GM08714 (cell line): ENCODE measurements at regions not wholly inside any gene's neighbourhood (a gene's known extent, or its start where the extent isn't known, plus 50 kb on each side); places are given as distances from the start of the nearest gene placed in this dataset.

Source experiments
- H3K4me3 ChIP-seq: fragments of 200-500 bp; sonication (Bioruptor generic); 2 replicates; pipeline ENCODE4 v1.5.1; 2014; ENCODE audit warnings: mild to moderate bottlenecking, low read length, inconsistent platforms
- ZNF274 ChIP-seq: IDR thresholded peaks from 2 replicates; pipeline ENCODE4 v1.6.1; 2012; ENCODE audit warnings: mild to moderate bottlenecking, low read depth, low read length

DNA sequence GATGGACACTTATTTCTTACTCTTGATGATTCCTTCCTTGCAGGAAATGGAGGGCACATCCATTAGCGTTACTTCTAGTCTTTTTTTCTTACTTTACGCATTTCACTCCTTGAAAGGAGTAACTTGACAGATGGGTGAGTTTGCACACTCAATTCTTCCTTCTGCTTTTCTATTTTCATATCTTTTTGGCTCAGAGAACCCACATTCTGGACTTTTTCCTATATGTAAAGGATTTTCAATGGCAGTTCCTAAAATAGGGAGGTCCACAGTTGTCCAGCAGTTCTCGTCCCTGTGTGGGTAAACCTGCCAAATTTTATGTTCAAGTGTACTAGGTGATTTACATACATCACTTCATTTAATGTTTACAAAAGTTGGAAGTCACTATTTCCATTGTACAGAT is 440.0 kb upstream of the KIRREL3 start:
- TF ChIP-seq ZNF274: no peak

DNA sequence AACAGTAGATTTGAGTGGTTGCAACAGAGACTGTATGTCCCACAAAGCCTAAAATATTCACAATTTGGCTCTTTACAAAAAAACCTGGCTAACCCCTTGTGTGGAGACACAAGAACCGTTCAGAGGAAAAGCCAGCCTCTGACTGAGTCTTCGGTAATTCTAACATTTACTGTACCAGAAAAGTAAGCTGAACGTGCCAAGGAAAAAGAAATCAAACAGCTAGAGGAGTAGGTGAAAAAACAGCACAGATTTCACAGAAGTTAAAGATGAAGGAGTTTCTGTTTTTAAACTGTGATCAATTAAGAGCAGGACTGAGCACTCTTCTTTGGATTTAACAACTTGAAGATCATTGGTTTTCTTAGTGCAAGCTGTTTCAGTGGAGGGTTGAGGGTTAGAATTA is 424.7 kb upstream of the KIRREL3 start:
- TF ChIP-seq ZNF274: no peak
- no peak overlapping the region for H3K4me3 ChIP-seq

More for the DNA sequence above, 440.0 kb upstream of the KIRREL3 start:
- H3K4me3 ChIP-seq: no peak overlapping the region

DNA sequence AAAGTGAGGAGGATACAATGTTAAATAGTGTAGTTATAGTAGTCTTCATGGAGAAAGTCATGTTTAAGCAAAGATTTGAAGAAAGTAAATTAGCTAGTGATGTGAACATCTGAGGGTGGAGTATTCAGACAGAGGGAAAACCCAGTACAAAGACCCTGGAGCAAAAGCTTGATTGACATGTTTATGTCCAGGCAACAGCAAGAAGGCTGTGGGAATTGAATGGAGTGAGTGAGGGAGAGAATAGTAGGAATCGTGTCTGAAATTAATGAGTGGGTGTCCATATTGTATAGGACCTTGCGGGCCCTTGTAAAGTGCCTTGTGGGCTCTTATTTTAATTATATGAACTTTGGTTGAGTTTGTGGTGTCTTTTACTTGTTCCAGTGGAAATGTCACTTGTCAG is 424.1 kb upstream of the KIRREL3 start:
- TF ChIP-seq ZNF274: no peak
- H3K4me3 ChIP-seq: no peak overlapping the region

DNA sequence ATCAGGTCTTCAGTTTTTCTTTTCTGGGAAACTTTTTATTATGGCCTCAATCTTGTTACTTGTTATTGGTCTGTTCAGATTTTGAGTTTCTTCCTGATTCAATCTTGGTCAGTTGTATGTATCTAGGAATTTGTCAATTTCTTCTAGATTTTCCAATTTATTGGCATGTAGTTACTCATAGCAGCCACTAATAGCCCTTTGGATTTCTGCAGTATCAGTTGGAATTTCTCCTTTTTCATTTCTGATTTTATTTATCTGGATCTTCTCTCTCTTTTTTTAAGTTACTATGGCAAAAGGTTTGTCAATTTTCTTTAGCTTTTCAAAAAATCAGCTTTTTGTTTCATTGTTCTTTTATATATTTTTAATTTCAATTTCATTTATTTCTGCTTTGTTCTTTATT is 419.6 kb upstream of the KIRREL3 start:
- no peak for TF ChIP-seq ZNF274

DNA sequence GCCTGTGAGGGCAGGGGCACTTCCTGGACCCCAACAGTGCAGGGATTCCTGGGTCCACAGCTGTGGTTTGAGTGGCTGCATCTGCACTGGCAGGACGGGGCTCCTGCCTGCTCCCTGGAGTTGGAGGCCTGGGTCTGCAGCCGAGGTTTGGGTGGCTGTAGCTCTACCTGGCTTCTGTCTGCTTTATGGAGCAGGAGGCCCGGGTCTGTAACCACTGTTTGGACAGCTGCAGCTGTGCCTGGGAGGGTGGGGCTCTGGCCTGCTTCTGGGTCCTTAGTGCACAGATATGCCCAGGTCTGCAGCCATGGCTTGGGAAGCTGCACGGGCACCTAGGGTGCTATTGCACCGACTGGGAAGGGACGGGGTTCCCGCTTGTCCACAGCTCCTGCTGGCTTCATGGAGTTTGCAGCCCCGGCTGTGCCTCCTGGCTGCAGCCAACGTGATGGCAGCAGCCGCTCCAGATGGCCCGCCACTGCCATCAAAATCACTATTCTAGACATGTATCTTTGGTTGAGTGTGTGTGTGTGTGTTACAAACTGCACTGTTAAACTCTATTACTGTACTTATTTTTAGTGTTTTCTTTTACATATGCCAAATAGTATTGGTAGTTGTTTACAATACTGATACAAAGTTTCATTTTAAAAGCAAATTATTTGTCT is 412.3 kb upstream of the KIRREL3 start:
- H3K4me3 ChIP-seq: no peak overlapping the region
- no peak for TF ChIP-seq ZNF274

More for the DNA sequence above, 419.6 kb upstream of the KIRREL3 start:
- no peak overlapping the region for H3K4me3 ChIP-seq

DNA sequence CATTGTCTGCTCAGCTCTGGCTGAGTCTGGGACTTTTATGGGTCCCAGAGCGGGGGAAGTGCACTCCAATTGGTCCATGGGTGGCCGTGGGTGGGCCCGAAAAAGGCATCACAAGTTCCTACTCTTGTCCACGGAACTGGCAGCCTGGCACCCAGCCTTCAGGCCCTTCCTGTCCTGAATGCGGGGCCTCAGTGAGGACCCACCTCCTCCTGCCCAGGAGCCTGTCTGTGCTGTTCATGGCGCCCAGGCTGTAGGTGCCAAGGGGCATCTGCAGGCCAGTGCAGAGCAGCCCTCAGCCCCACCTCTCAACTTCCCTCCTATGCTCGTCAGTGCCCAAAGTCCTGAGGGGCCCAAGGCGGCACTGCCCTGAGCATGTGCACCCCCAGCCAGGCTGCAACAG is 411.7 kb upstream of the KIRREL3 start:
- no peak for TF ChIP-seq ZNF274

DNA sequence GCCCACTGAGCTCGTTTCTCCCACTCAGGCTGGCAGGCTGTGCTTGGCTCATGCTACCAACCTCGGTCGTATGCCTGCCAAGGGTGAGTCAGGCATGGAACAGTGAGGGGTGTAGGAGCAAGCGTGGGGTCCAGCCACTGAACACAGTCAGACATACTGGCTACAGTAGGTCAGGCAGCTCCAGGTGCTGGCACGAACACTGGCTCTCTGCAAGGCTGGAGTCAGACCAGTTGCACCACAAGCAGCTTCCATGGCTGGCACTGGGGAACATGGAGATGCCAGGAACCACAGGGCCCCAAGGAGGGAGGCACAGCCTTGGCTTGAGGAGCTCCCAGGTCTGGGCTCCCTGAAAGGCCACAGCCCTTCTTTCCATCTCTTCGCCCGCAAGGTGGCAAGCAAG is 410.7 kb upstream of the KIRREL3 start:
- no peak overlapping the region for H3K4me3 ChIP-seq
- no peak for TF ChIP-seq ZNF274

More for the DNA sequence above, 411.7 kb upstream of the KIRREL3 start:
- no peak overlapping the region for H3K4me3 ChIP-seq

DNA sequence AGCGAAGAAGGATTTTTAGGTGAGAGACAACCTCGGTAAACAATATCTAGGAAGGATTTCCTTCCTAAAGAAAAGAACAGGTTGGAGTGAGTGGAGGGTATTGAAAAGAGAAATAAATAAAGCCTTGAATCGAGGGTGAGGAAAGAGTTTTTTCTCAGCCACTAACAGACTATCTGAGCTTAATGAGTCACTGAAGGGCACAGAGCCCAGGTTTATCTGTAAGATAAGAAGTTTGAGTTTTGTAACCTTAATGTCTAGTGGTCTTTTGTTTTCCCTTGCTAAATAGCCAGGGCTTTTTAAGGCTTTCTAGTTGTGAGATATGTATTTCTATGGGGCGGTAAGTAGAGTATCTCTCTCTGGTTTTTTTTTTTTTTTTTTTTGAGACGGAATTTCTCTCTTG is 394.5 kb upstream of the KIRREL3 start:
- TF ChIP-seq ZNF274: no peak
- H3K4me3 ChIP-seq: no peak overlapping the region

DNA sequence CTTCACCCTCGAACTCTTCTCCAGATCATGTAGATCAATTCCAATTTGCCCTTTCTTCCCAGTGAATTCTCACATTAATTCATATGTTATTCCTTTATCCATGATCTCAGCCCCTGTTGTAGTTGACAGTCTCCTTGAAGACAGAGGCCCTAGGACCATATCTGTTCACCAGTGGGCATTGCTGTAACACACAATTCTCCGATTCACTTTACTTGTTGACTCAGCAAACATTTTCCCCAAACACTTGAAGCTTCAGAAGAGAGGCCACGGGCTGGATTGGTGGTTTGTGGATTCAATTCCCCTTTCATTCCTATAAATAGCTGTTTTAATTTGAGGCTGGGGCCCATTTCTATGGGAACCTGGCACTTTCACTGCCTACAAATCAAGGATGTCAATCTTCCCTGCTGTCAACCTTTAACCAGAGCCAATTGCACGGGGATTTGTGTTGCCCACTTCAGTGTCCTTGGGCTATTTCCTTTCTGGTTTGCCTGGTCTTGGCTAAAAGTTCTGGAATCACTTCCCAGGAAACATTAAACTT is 393.0 kb upstream of the KIRREL3 start:
- H3K4me3 ChIP-seq: no peak overlapping the region
- no peak for TF ChIP-seq ZNF274

DNA sequence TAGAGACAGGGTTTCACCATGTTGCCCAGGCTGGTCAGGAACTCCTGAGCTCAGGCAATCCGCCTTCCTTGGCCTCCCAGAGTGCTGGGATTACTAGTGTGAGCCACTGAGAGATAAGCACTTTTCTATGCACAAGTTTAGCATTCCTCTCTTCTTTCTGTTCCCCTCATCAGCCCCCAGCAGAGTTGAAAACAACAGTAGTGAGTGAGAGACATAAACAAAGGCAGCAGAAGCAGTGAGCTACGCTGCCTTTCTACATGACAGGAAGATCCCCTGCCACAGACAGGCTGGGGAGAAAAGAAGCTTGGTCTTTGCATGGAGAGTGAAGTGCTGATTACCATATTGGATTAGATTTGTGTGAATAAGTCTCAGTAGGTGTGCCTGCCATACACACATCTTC is 392.0 kb upstream of the KIRREL3 start:
- H3K4me3 ChIP-seq: no peak overlapping the region

DNA sequence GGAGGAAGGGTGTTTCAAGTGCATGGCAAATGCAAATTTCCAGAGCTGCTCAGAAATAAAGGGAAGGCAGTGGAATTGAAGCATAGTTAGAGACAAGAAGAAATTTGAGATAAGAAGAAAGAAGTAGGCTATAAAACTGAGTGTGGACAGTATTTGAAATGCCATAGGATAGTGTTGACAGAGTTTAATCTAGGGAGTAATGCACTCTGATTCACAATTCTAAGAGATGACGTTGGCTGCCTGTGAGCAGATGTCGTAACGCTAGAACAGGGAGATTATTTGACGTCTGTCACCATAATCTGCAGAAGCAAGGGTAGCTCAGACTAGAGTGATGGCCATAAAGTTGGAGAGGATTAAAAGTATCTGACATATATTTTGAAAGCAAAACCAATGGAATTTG is 389.9 kb upstream of the KIRREL3 start:
- H3K4me3 ChIP-seq: no peak overlapping the region

More for the DNA sequence above, 392.0 kb upstream of the KIRREL3 start:
- TF ChIP-seq ZNF274: no peak

DNA sequence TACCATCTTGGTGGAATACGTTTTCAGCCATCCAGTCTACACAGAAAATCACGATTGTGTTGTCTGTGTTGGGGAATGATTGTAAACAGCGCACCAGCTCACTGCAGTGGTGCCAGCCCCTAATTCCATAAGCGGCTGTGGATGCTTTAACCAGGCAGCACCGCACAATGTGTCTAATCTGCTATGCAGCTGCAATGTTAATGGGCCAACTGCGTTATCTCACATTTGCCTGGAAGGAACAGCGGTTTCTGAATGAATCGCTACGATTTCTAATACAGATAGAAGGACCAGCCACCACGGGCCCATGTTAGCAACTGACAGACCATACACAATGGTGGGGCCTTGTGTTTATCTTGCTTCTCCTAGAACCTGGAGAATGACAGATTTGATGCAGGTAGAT is 384.5 kb upstream of the KIRREL3 start:
- H3K4me3 ChIP-seq: no peak overlapping the region
- no peak for TF ChIP-seq ZNF274

More for the DNA sequence above, 389.9 kb upstream of the KIRREL3 start:
- no peak for TF ChIP-seq ZNF274

DNA sequence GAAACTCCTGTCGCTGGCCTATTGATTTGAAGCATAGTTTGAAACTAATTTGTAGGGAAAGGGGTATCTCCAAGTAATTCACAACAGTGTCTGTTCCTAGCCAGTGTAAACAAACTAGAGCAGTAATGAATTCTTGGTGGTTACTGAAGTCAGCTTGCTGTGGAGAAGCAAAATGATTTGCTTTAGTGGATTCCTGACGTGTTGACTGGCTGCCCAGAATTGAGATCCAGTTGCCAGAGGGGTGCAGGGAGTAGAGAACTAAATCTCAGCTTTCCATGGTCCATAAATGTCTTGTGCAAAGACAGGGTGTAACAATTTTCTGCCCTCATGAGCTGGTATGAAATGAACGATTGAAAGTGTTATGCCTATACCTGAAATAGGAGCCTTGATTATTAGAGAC is 382.5 kb upstream of the KIRREL3 start:
- TF ChIP-seq ZNF274: no peak
- H3K4me3 ChIP-seq: no peak overlapping the region

DNA sequence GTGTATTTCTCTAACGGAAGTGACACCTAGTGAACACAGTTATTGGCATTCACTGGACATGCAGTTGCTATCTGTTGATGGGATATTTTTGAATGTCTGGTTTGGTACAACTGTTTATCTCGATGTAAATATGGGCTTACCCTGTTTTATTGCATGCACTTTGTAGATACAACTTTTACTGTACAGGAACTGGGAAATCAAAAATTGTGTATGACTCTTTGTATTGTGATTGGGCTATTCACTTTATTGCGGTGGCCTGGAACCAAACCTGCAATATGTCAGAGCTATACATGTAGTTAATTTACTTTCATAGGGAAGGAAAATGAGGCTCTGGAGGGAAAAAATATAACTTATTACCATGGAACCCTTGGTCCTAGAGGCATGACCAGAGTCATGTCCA is 380.7 kb upstream of the KIRREL3 start:
- no peak for TF ChIP-seq ZNF274
- no peak overlapping the region for H3K4me3 ChIP-seq

DNA sequence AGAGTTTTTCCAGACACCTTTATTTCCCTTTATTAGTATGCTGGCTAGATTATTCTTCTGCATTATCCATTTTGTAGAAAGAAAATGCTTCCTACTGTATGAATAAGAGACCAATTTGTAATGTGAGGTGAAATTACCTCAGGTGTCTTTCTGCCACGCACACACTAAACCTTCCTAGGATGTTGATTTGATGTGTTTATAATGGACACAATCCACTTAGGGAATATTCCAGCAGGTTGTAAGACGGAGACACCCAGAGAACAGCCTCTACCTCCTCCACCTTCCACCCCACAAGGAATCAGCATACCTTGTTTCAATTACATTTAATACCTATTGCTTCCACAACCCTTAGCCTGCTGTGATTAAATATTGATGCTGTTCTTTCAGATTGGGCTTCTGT is 379.1 kb upstream of the KIRREL3 start:
- no peak overlapping the region for H3K4me3 ChIP-seq
- no peak for TF ChIP-seq ZNF274

DNA sequence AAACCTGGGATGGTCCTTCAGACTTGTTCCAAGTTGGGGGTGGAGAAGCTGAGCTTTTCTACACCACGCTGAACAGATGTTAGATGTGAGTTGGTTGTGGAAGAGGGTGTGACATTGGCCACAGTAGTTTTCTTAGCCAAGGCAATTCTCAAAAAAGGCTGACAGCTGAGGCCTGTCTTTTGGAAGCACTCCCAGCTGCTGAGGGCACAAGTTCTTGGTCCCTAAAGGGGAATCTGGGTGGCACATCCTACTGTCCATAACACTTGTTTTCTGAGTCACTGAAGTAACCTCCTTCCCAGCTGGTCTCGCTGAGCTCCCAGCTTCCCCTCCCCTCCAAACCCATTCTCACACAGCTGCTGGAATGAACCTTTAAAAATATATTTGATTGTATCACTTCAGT is 375.7 kb upstream of the KIRREL3 start:
- no peak overlapping the region for H3K4me3 ChIP-seq
- TF ChIP-seq ZNF274: no peak
